HepG2 (cell line): ENCODE measurements at regions not wholly inside any gene's neighbourhood (a gene's known extent, or its start where the extent isn't known, plus 50 kb on each side); places are given as distances from the start of the nearest gene placed in this dataset.

ENCODE experiments used
- ATF2 ChIP-seq: sonication (generic); formaldehyde crosslinking; IDR thresholded peaks from 2 replicates; pipeline ENCODE4 v1.4.0; 2020; ENCODE audit warnings: missing genetic modification reagents
- GMEB2 ChIP-seq: IDR thresholded peaks from 2 replicates; pipeline ENCODE4 v1.6.1; 2016; ENCODE audit warnings: missing biosample characterization, missing genetic modification reagents, low read depth
- HCFC1 ChIP-seq: fragments of 150-350 bp; IDR thresholded peaks from 2 replicates; pipeline ENCODE4 v1.6.1; 2014; ENCODE audit warnings: low read depth, low read length
- HMGXB3 ChIP-seq: sonication (generic); formaldehyde crosslinking; IDR thresholded peaks from 2 replicates; pipeline ENCODE4 v1.4.0; 2020; ENCODE audit warnings: missing genetic modification reagents, borderline replicate concordance
- IRF9 ChIP-seq: sonication (generic); formaldehyde crosslinking; IDR thresholded peaks from 2 replicates; pipeline ENCODE4 v1.8.0; 2022; ENCODE audit warnings: missing genetic modification reagents, mild to moderate bottlenecking, borderline replicate concordance
- JARID2 ChIP-seq: sonication (generic); formaldehyde crosslinking; IDR thresholded peaks from 2 replicates; pipeline ENCODE4 v1.8.1; 2023; ENCODE audit warnings: missing genetic modification reagents, inconsistent platforms; ENCODE audit not compliant: insufficient replicate concordance
- KDM2A ChIP-seq: sonication (generic); formaldehyde crosslinking; IDR thresholded peaks from 2 replicates; pipeline ENCODE4 v1.4.0; 2020; ENCODE audit warnings: low read depth, missing genetic modification reagents, borderline replicate concordance
- NR2C2 ChIP-seq: sonication (generic); formaldehyde crosslinking; IDR thresholded peaks from 2 replicates; pipeline ENCODE4 v1.4.0; 2020; ENCODE audit warnings: missing genetic modification reagents, mild to moderate bottlenecking, moderate library complexity, borderline replicate concordance
- PAWR ChIP-seq: sonication (generic); formaldehyde crosslinking; IDR thresholded peaks from 2 replicates; pipeline ENCODE4 v1.4.0; 2020; ENCODE audit warnings: missing genetic modification reagents, mild to moderate bottlenecking, borderline replicate concordance
- RXRB ChIP-seq: IDR thresholded peaks from 2 replicates; pipeline ENCODE4 v1.6.1; 2016; ENCODE audit warnings: borderline replicate concordance, missing genetic modification reagents, missing compliant biosample characterization
- TFAP4 ChIP-seq: sonication (generic); IDR thresholded peaks from 2 replicates; pipeline ENCODE4 v1.6.1; 2016; ENCODE audit warnings: low read depth, borderline replicate concordance
- ZC3H13 ChIP-seq: sonication (generic); formaldehyde crosslinking; IDR thresholded peaks from 2 replicates; pipeline ENCODE4 v1.8.1; 2023; ENCODE audit warnings: mild to moderate bottlenecking, missing genetic modification reagents, moderate library complexity
- ZKSCAN5 ChIP-seq: sonication (generic); formaldehyde crosslinking; IDR thresholded peaks from 2 replicates; pipeline ENCODE4 v1.5.1; 2020; ENCODE audit warnings: mild to moderate bottlenecking, missing genetic modification reagents
- ZNF160 ChIP-seq: sonication (generic); formaldehyde crosslinking; IDR thresholded peaks from 2 replicates; pipeline ENCODE4 v1.8.0; 2022; ENCODE audit warnings: mild to moderate bottlenecking, inconsistent platforms, missing genetic modification reagents
- ZNF546 ChIP-seq: sonication (generic); formaldehyde crosslinking; conservative IDR thresholded peaks from 2 replicates; pipeline ENCODE4 v1.8.1; 2023; ENCODE audit warnings: mild to moderate bottlenecking, missing genetic modification reagents
- ZNF572 ChIP-seq: sonication (generic); formaldehyde crosslinking; IDR thresholded peaks from 2 replicates; pipeline ENCODE4 v1.5.1; 2020; ENCODE audit warnings: mild to moderate bottlenecking, missing genetic modification reagents
- ZNF883 ChIP-seq: sonication (generic); formaldehyde crosslinking; IDR thresholded peaks from 2 replicates; pipeline ENCODE4 v1.5.1; 2020; ENCODE audit warnings: mild to moderate bottlenecking, missing genetic modification reagents; ENCODE audit errors: not compliant biosample characterization

- TF ChIP-seq TFAP4 = peak; percentile 63; the same call in 1 of the 2 replicates
- no peak; the same call in 1 of the 2 replicates for TF ChIP-seq IRF9
- TF ChIP-seq HCFC1 = no peak
- TF ChIP-seq PAWR = no peak
- TF ChIP-seq KDM2A (CRISPR knock-in tag) = peak; percentile 60; the same call in 1 of the 2 replicates
- TF ChIP-seq ZNF546 (CRISPR knock-in tag) = no peak
- no peak for TF ChIP-seq ZKSCAN5
- TF ChIP-seq NR2C2 (CRISPR knock-in tag) = peak; percentile 89
- no peak for TF ChIP-seq ZC3H13 (CRISPR knock-in tag)
- TF ChIP-seq ATF2 (CRISPR knock-in tag) = no peak
- no peak for TF ChIP-seq GMEB2 (CRISPR knock-in tag)
- no peak for TF ChIP-seq JARID2 (CRISPR knock-in tag)
- no peak for TF ChIP-seq ZNF160 (CRISPR knock-in tag)
- TF ChIP-seq RXRB (CRISPR knock-in tag) = peak; percentile 95
- TF ChIP-seq ZNF572 (CRISPR knock-in tag) = no peak
- TF ChIP-seq ZNF883 (CRISPR knock-in tag) = no peak
- no peak for TF ChIP-seq HMGXB3 (CRISPR knock-in tag)
These were observed 165.8 kb downstream of the NUP210 start (continued) for GRCh38 chr3:13254028-13254951.
